GM12878 (cell line): ENCODE measurements at regions not wholly inside any gene's neighbourhood (a gene's known extent, or its start where the extent isn't known, plus 50 kb on each side); places are given as distances from the start of the nearest gene placed in this dataset.

Source experiments
- KAT2A ChIP-seq: conservative IDR thresholded peaks from 2 replicates; pipeline ENCODE4 v1.6.1; 2011; ENCODE audit warnings: low read depth, low read length; ENCODE audit not compliant: control insufficient read depth
- MEF2A ChIP-seq: IDR thresholded peaks from 2 replicates; pipeline ENCODE4 v1.6.1; 2011; ENCODE audit warnings: low read depth, mild to moderate bottlenecking, low read length, moderate library complexity; ENCODE audit not compliant: insufficient read depth
- NFYA ChIP-seq: IDR thresholded peaks from 2 replicates; pipeline ENCODE4 v1.6.1; 2011; ENCODE audit warnings: low read depth, mild to moderate bottlenecking, low read length, improper control_type of control experiment, borderline replicate concordance
- RAD21 ChIP-seq: IDR thresholded peaks from 2 replicates; pipeline ENCODE4 v1.6.1; 2011; ENCODE audit warnings: mild to moderate bottlenecking, low read depth, low read length, moderate library complexity; ENCODE audit not compliant: insufficient read depth
- WRNIP1 ChIP-seq: IDR thresholded peaks from 2 replicates; pipeline ENCODE4 v1.6.1; 2011; ENCODE audit warnings: low read depth, low read length, improper control_type of control experiment, borderline replicate concordance
- ZNF207 ChIP-seq: fragments of 450-650 bp; IDR thresholded peaks from 2 replicates; pipeline ENCODE4 v1.6.1; 2014; ENCODE audit warnings: antibody characterized with exemption, mild to moderate bottlenecking, borderline replicate concordance
- ZNF622 ChIP-seq: fragments of 450-650 bp; IDR thresholded peaks from 2 replicates; pipeline ENCODE4 v1.6.1; 2017; ENCODE audit warnings: mild to moderate bottlenecking, inconsistent platforms
- TF ChIP-seq, protein P1 (sequence below): fragments of 450-650 bp; IDR thresholded peaks from 2 replicates; pipeline ENCODE4 v1.6.1; 2017; ENCODE audit warnings: mild to moderate bottlenecking, low read depth, inconsistent platforms; ENCODE audit not compliant: poor library complexity, severe bottlenecking
- TF ChIP-seq, protein P2 (sequence below): fragments of 450-650 bp; formaldehyde crosslinking; IDR thresholded peaks from 2 replicates; pipeline ENCODE4 v1.4.0; 2022; ENCODE audit warnings: mild to moderate bottlenecking, moderate library complexity
- TF ChIP-seq, protein P3 (sequence below): fragments of 450-650 bp; IDR thresholded peaks from 2 replicates; pipeline ENCODE4 v1.6.1; 2018; ENCODE audit warnings: borderline replicate concordance, mild to moderate bottlenecking; ENCODE audit not compliant: partially characterized antibody
- TF ChIP-seq, protein P4 (sequence below): fragments of 450-650 bp; IDR thresholded peaks from 2 replicates; pipeline ENCODE4 v1.6.1; 2016; ENCODE audit warnings: mild to moderate bottlenecking, moderate library complexity, borderline replicate concordance

DNA sequence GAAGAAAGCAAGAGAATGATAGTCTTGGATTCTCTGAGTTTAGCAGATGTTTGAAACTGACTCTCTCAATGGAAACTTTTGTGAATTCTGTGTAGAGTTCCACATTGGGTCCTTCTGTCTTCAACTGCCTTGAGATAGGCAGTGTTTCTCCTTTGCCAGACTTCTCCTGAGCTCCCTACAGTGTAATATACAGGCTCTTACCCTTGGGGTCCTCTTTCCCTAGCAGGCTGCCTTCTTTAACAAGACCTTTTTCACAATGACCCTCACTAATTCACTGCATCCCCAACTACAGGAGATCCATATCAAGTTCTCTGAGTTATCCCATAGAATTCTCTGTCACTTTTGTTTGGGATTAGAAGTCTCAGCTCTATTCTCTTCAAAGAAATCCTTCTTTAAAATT is 513.0 kb downstream of the XIRP2 start (continued):
- TF ChIP-seq, protein P1, sequence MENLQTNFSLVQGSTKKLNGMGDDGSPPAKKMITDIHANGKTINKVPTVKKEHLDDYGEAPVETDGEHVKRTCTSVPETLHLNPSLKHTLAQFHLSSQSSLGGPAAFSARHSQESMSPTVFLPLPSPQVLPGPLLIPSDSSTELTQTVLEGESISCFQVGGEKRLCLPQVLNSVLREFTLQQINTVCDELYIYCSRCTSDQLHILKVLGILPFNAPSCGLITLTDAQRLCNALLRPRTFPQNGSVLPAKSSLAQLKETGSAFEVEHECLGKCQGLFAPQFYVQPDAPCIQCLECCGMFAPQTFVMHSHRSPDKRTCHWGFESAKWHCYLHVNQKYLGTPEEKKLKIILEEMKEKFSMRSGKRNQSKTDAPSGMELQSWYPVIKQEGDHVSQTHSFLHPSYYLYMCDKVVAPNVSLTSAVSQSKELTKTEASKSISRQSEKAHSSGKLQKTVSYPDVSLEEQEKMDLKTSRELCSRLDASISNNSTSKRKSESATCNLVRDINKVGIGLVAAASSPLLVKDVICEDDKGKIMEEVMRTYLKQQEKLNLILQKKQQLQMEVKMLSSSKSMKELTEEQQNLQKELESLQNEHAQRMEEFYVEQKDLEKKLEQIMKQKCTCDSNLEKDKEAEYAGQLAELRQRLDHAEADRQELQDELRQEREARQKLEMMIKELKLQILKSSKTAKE, result no peak
- TF ChIP-seq ZNF622 (no peak), RAD21 (no peak), ZNF207 (no peak), NFYA (no peak), KAT2A (no peak), WRNIP1 (no peak), MEF2A (no peak)
- TF ChIP-seq, protein P2, sequence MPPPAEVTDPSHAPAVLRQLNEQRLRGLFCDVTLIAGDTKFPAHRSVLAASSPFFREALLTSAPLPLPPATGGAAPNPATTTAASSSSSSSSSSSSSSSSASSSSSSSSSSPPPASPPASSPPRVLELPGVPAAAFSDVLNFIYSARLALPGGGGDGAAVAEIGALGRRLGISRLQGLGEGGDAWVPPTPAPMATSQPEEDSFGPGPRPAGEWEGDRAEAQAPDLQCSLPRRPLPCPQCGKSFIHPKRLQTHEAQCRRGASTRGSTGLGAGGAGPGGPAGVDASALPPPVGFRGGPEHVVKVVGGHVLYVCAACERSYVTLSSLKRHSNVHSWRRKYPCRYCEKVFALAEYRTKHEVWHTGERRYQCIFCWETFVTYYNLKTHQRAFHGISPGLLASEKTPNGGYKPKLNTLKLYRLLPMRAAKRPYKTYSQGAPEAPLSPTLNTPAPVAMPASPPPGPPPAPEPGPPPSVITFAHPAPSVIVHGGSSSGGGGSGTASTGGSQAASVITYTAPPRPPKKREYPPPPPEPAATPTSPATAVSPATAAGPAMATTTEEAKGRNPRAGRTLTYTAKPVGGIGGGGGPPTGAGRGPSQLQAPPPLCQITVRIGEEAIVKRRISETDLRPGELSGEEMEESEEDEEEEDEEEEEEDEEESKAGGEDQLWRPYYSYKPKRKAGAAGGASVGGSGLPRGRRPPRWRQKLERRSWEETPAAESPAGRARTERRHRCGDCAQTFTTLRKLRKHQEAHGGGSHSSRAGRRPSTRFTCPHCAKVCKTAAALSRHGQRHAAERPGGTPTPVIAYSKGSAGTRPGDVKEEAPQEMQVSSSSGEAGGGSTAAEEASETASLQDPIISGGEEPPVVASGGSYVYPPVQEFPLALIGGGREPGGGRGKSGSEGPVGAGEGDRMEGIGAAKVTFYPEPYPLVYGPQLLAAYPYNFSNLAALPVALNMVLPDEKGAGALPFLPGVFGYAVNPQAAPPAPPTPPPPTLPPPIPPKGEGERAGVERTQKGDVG (CRISPR knock-in tag), result no peak
- TF ChIP-seq, protein P3, sequence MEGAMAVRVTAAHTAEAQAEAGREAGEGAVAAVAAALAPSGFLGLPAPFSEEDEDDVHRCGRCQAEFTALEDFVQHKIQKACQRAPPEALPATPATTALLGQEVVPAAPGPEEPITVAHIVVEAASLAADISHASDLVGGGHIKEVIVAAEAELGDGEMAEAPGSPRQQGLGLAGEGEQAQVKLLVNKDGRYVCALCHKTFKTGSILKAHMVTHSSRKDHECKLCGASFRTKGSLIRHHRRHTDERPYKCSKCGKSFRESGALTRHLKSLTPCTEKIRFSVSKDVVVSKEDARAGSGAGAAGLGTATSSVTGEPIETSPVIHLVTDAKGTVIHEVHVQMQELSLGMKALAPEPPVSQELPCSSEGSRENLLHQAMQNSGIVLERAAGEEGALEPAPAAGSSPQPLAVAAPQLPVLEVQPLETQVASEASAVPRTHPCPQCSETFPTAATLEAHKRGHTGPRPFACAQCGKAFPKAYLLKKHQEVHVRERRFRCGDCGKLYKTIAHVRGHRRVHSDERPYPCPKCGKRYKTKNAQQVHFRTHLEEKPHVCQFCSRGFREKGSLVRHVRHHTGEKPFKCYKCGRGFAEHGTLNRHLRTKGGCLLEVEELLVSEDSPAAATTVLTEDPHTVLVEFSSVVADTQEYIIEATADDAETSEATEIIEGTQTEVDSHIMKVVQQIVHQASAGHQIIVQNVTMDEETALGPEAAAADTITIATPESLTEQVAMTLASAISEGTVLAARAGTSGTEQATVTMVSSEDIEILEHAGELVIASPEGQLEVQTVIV, result no peak
- TF ChIP-seq, protein P4, sequence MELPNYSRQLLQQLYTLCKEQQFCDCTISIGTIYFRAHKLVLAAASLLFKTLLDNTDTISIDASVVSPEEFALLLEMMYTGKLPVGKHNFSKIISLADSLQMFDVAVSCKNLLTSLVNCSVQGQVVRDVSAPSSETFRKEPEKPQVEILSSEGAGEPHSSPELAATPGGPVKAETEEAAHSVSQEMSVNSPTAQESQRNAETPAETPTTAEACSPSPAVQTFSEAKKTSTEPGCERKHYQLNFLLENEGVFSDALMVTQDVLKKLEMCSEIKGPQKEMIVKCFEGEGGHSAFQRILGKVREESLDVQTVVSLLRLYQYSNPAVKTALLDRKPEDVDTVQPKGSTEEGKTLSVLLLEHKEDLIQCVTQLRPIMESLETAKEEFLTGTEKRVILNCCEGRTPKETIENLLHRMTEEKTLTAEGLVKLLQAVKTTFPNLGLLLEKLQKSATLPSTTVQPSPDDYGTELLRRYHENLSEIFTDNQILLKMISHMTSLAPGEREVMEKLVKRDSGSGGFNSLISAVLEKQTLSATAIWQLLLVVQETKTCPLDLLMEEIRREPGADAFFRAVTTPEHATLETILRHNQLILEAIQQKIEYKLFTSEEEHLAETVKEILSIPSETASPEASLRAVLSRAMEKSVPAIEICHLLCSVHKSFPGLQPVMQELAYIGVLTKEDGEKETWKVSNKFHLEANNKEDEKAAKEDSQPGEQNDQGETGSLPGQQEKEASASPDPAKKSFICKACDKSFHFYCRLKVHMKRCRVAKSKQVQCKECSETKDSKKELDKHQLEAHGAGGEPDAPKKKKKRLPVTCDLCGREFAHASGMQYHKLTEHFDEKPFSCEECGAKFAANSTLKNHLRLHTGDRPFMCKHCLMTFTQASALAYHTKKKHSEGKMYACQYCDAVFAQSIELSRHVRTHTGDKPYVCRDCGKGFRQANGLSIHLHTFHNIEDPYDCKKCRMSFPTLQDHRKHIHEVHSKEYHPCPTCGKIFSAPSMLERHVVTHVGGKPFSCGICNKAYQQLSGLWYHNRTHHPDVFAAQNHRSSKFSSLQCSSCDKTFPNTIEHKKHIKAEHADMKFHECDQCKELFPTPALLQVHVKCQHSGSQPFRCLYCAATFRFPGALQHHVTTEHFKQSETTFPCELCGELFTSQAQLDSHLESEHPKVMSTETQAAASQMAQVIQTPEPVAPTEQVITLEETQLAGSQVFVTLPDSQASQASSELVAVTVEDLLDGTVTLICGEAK, result no peak
